A549 (cell line): ENCODE measurements at regions not wholly inside any gene's neighbourhood (a gene's known extent, or its start where the extent isn't known, plus 50 kb on each side); places are given as distances from the start of the nearest gene placed in this dataset.
"Not testable (repeated sequence)": the region's sequence is repeated elsewhere in the genome, so short reads cannot be mapped to it uniquely, and the experiment has no call there.

ENCODE experiments used
- ATAC-seq, 2 experiments: fragments of 200-7000 bp in 1 of 2; fragments of >200 bp in 1 of 2; cut with Nextera tagmentation in 1 of 2; cut with Tn5 transposase in 1 of 2; 3 replicates each; pipeline versions ENCODE4 v1.8.0 to v1.9.1; 2018 to 2020; ENCODE audit warnings: mild to moderate bottlenecking in 1 of 2, moderate library complexity in 1 of 2
- CTCF ChIA-PET: fragments of 300-600 bp; sonication (Branson Sonifier 250); formaldehyde crosslinking; extraction: SDS; loops from one replicate; lab custom pipeline; 2021; ENCODE audit warnings: antibody characterized with exemption, inconsistent platforms; lab: Yijun Ruan, JAX
- POLR2A ChIA-PET: fragments of 350-600 bp; formaldehyde crosslinking; extraction: SDS; loops from one replicate; lab custom pipeline; 2021; ENCODE audit warnings: antibody characterized with exemption, inconsistent platforms; lab: Yijun Ruan, JAX
- DNase-seq, 2 experiments: peaks; one replicate each; pipeline versions ENCODE4 v3.0.0 to v3.0.0-alpha.2; 2011 to 2016; ENCODE audit warnings: low read depth in 1 of 2, low spot score in 1 of 2
- FAIRE-seq: peaks from 2 replicates; lab custom pipeline; 2011; peaks lifted over from hg19 to GRCh38; lab: Jason Lieb, UNC
- H3K27ac ChIP-seq, 2 experiments: fragments of >200 bp; sonication (Bioruptor Twin); formaldehyde crosslinking; 3 replicates each; pipeline ENCODE4 v1.5.1; 2016 to 2017
- H3K4me1 ChIP-seq: fragments of >200 bp; sonication (Bioruptor Twin); formaldehyde crosslinking; 3 replicates; pipeline ENCODE4 v1.6.1; 2016
- H3K4me2 ChIP-seq: fragments of >200 bp; sonication (Bioruptor Twin); formaldehyde crosslinking; 3 replicates; pipeline ENCODE4 v1.6.1; 2016
- H3K4me3 ChIP-seq: fragments of >200 bp; sonication (Bioruptor Twin); formaldehyde crosslinking; 3 replicates; pipeline ENCODE4 v1.5.1; 2016
- H3K9me3 ChIP-seq: fragments of >200 bp; sonication (Bioruptor Twin); formaldehyde crosslinking; 3 replicates; pipeline ENCODE4 v1.6.1; 2016
- ATOH8 ChIP-seq: fragments of 250-450 bp; sonication (Bioruptor Pico); IDR thresholded peaks from 2 replicates; pipeline ENCODE4 v1.5.0; 2020; ENCODE audit warnings: low read depth, mild to moderate bottlenecking, moderate library complexity
- EHF ChIP-seq: fragments of 250-450 bp; sonication (Bioruptor Pico); IDR thresholded peaks from 2 replicates; pipeline ENCODE4 v1.5.0; 2020; ENCODE audit warnings: mild to moderate bottlenecking
- EHMT2 ChIP-seq: fragments of 200-600 bp; sonication (generic); IDR thresholded peaks from 2 replicates; pipeline ENCODE4 v1.6.1; 2016; ENCODE audit warnings: antibody characterized with exemption, low read depth, mild to moderate bottlenecking, moderate library complexity
- FOXS1 ChIP-seq: fragments of 250-450 bp; sonication (Bioruptor Pico); IDR thresholded peaks from 2 replicates; pipeline ENCODE4 v1.5.0; 2020; ENCODE audit warnings: mild to moderate bottlenecking, moderate library complexity
- GATA3 ChIP-seq: IDR thresholded peaks from 2 replicates; pipeline ENCODE4 v1.6.1; 2012; ENCODE audit warnings: borderline replicate concordance
- HOXA7 ChIP-seq: fragments of 250-450 bp; sonication (Bioruptor Pico); IDR thresholded peaks from 2 replicates; pipeline ENCODE4 v1.5.0; 2020; ENCODE audit warnings: mild to moderate bottlenecking, moderate library complexity
- MAFK ChIP-seq: fragments of 450-650 bp; IDR thresholded peaks from 2 replicates; pipeline ENCODE4 v1.6.1; 2014; ENCODE audit not compliant: partially characterized antibody
- MAZ ChIP-seq: fragments of 150-350 bp; IDR thresholded peaks from 2 replicates; pipeline ENCODE4 v1.6.1; 2014; ENCODE audit warnings: antibody characterized with exemption, low read depth, low read length, borderline replicate concordance
- MYC ChIP-seq: IDR thresholded peaks from 2 replicates; pipeline ENCODE4 v1.6.1; 2012; ENCODE audit warnings: mild to moderate bottlenecking, inconsistent platforms, low read length, improper control_type of control experiment, borderline replicate concordance
- NFE2L2 ChIP-seq: fragments of 150-350 bp; conservative IDR thresholded peaks from 2 replicates; pipeline ENCODE4 v1.6.1; 2014; ENCODE audit warnings: low read length
- NPAS2 ChIP-seq: fragments of 250-450 bp; sonication (Bioruptor Pico); IDR thresholded peaks from 2 replicates; pipeline ENCODE4 v1.8.0; 2022; ENCODE audit warnings: mild to moderate bottlenecking, moderate library complexity, borderline replicate concordance
- PBX3 ChIP-seq: IDR thresholded peaks from 2 replicates; pipeline ENCODE4 v1.6.1; 2012
- POLR2AphosphoS2 ChIP-seq: conservative IDR thresholded peaks from 2 replicates; pipeline ENCODE4 v1.6.1; 2012; ENCODE audit warnings: low read length, improper control_type of control experiment, inconsistent platforms
- RNF2 ChIP-seq: fragments of 200-600 bp; sonication (generic); IDR thresholded peaks from 2 replicates; pipeline ENCODE4 v1.6.1; 2016; ENCODE audit warnings: low read depth, mild to moderate bottlenecking, antibody characterized with exemption, moderate library complexity, borderline replicate concordance
- USF2 ChIP-seq: fragments of 450-650 bp; IDR thresholded peaks from 2 replicates; pipeline ENCODE4 v1.6.1; 2014; ENCODE audit warnings: antibody characterized with exemption
- ZC3H11A ChIP-seq: fragments of 450-650 bp; IDR thresholded peaks from 2 replicates; pipeline ENCODE4 v1.6.1; 2014; ENCODE audit warnings: antibody characterized with exemption, mild to moderate bottlenecking
- WGBS: methylation state at CpG from one replicate; pipeline ENCODE4 v1.1.6; 2017; ENCODE audit errors: missing lambda C conversion rate; 5-methylcytosine and 5-hydroxymethylcytosine counted together

GRCh38 chr1:182203191-182203875 is 141.8 kb upstream of the ZNF648 start:
- no peak for DNase-seq
- 63% methylated on average over 2 of the region's 2 CpGs for WGBS
- H3K4me1 ChIP-seq = no peaks in the 10 kb centered on the region

GRCh38 chr1:182201490-182201889 is 140.0 kb upstream of the ZNF648 start:
- H3K4me3 ChIP-seq, H3K4me2 ChIP-seq, DNase-seq, FAIRE-seq, CTCF ChIA-PET, POLR2A ChIA-PET, ATAC-seq, H3K9me3 ChIP-seq, H3K27ac ChIP-seq, H3K4me1 ChIP-seq: not testable (repeated sequence)
- WGBS = 86% methylated on average over 7 of the region's 7 CpGs

More at GRCh38 chr1:182203191-182203875, 141.8 kb upstream of the ZNF648 start:
- no peak for ATAC-seq
- ChIA-PET CTCF (interaction anchor here (0.6 kb wide), 1 partner anchor 736 kb away, joined by 3 read pairs; no protein-coding TSS in a partner anchor), POLR2A (no interaction called here)
- H3K4me2 ChIP-seq = no peak overlapping the region
- H3K4me3 ChIP-seq = no peak overlapping the region
- FAIRE-seq = no peak
- TF ChIP-seq NFE2L2 (no peak), ATOH8 (no peak), MAFK (peak; percentile 10), HOXA7 (CRISPR knock-in tag) (no peak), PBX3 (no peak), POLR2AphosphoS2 (no peak), USF2 (no peak), MAZ (no peak)
- no peak overlapping the region for H3K27ac ChIP-seq
- no peaks in the 10 kb centered on the region for H3K9me3 ChIP-seq

- ATAC-seq = no peak
- ChIA-PET CTCF (interaction anchor here (1.7 kb wide), 1 partner anchor 18 kb away, joined by 3 read pairs; no protein-coding TSS in a partner anchor), POLR2A (no interaction called here)
- TF ChIP-seq EHF (CRISPR knock-in tag) = no peak
- TF ChIP-seq NFE2L2 = no peak
- TF ChIP-seq NPAS2 (CRISPR knock-in tag) = no peak
- no peak for TF ChIP-seq RNF2
- TF ChIP-seq ZC3H11A = no peak
- no peak for TF ChIP-seq MYC
- TF ChIP-seq GATA3 = no peak
- TF ChIP-seq FOXS1 (CRISPR knock-in tag) = no peak
- TF ChIP-seq EHMT2 = no peak
- DNase-seq = no peak
- H3K27ac ChIP-seq = no peak overlapping the region
- H3K4me1 ChIP-seq = no peaks in the 10 kb centered on the region
- 39% methylated on average over 4 of the region's 4 CpGs for WGBS
- no peak for FAIRE-seq
- no peaks in the 10 kb centered on the region for H3K9me3 ChIP-seq
- H3K4me2 ChIP-seq = no peak overlapping the region
- H3K4me3 ChIP-seq = no peak overlapping the region
Observed at GRCh38 chr1:182200025-182200812, 138.7 kb upstream of the ZNF648 start.
